AG09309 (cell line): ENCODE measurements at regions not wholly inside any gene's neighbourhood (a gene's known extent, or its start where the extent isn't known, plus 50 kb on each side); places are given as distances from the start of the nearest gene placed in this dataset.

Experiments used
- DNase-seq: peaks from one replicate; pipeline ENCODE4 v3.0.0-alpha.2; 2010; ENCODE audit warnings: low read depth
- H3K4me3 ChIP-seq: 2 replicates; pipeline ENCODE4 v1.5.1; 2011; ENCODE audit warnings: mild to moderate bottlenecking, low read depth, low read length, moderate library complexity; ENCODE audit not compliant: control insufficient read depth
- TF ChIP-seq, protein P1 (sequence below): IDR thresholded peaks from 2 replicates; pipeline ENCODE4 v1.5.1; 2011; ENCODE audit warnings: mild to moderate bottlenecking, low read depth, low read length, inconsistent platforms; ENCODE audit not compliant: insufficient read depth, control insufficient read depth; ENCODE audit errors: missing control alignments

DNA sequence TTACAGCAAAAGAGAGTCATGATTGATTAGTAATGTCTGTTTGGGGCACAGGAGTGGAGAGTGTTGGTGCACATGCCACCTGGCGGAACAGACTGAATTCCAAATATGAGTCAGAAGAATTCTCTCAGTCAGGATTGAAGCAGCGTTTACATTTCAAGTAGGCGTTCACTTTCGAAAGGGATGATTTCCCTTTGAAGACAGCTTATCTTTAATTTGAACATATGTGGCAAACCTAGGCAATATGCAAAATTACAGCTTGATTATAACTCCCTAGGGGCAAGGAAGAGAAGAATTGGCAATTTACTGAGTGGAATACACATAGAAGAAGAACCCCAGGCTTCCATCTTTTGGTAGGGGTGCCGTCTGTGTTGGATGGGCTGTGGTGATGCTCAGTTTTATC is 235.8 kb downstream of the HAPSTR1 start:
- TF ChIP-seq, protein P1, sequence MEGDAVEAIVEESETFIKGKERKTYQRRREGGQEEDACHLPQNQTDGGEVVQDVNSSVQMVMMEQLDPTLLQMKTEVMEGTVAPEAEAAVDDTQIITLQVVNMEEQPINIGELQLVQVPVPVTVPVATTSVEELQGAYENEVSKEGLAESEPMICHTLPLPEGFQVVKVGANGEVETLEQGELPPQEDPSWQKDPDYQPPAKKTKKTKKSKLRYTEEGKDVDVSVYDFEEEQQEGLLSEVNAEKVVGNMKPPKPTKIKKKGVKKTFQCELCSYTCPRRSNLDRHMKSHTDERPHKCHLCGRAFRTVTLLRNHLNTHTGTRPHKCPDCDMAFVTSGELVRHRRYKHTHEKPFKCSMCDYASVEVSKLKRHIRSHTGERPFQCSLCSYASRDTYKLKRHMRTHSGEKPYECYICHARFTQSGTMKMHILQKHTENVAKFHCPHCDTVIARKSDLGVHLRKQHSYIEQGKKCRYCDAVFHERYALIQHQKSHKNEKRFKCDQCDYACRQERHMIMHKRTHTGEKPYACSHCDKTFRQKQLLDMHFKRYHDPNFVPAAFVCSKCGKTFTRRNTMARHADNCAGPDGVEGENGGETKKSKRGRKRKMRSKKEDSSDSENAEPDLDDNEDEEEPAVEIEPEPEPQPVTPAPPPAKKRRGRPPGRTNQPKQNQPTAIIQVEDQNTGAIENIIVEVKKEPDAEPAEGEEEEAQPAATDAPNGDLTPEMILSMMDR: no peak
- H3K4me3 ChIP-seq: no peak overlapping the region
- no peak for DNase-seq

DNA sequence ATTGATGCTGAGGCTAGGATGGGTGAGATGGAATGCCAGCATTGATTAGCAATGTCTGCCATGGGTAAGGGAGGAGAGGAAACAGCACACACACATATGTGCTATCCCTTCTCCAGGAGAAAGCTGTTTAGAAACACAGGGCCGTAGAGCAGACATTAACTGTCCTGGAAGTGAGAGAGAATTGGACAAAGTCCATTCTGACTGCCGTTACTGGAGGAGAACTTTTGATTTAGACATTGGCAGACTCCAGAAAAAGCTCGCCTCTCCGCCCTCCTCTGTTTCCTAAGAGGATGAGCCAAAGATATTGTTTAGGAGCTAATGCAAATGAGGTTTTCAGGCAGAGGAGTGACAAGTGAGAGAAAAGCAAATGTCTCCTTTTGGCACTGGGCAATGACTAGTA is 237.0 kb downstream of the HAPSTR1 start:
- no peak for DNase-seq
- no peak overlapping the region for H3K4me3 ChIP-seq
- TF ChIP-seq, protein P1: no peak

DNA sequence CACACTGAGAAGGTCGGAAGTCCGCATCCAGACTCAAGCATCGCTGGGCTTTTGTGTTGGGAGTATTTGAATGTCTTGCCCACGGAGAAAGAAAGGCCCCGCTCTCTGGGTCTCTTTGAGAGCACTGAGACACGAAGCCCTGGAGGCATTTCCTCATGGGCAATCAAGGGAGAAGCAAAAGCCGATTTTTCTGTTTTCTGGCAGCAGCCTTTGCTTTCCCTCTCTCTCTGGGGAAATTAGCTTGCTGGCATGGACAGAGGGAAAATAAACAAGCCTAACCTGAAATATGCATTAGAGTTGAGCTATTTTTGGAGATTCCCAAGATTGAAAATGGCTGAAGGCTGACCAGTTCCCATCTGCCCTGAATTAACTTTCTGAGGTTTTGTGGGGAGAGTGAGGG is 238.7 kb downstream of the HAPSTR1 start:
- TF ChIP-seq, protein P1: no peak

DNA sequence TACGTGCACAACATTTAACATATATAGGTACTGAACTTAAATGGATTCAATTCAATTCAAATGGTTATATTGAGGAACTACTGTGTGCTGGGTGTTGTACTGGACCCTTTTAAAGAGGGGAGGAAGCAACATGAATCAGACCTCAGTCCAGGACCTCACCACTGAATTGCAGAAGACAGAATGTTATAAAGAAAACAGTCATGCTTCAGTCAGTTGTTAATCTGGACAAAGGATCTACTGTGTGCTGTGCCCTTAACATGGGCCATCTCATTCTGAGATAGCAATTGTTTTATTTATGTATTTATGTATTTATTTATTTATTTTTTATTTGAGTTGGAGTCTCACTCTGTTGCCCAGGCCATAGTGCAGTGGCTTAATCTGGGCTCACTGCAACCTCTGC is 240.1 kb downstream of the HAPSTR1 start:
- H3K4me3 ChIP-seq: no peak overlapping the region
- no peak for DNase-seq
- TF ChIP-seq, protein P1: no peak

More for the DNA sequence above, 238.7 kb downstream of the HAPSTR1 start:
- no peak overlapping the region for H3K4me3 ChIP-seq
- DNase-seq: no peak

DNA sequence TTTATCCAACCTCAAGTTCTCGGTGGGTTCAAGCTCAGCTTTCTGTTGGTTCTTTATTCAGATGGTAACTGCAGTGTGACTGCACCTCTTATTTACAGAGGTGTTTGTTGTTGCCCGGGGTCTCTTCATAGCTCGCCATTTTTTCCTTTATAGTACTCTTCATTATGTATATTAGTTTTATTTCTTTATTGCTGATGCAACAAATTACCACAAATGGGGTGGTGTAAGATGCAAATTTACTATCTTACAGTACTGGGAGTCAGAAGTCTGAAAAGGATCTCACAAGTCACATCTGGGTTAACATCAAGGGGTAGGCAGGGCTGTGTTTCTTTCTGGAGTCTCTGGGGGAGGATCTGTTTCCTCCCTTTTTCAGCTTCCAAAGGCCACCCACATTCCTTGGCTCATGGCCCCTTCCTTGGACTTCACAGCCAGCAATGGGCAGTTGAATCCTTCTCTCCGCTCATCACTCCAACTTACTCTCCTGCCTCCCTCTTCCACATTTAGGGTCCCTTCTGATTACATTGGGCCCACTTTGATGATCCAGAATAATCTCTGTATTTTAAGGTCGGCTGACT is 241.2 kb downstream of the HAPSTR1 start:
- TF ChIP-seq, protein P1: no peak
- DNase-seq: no peak

DNA sequence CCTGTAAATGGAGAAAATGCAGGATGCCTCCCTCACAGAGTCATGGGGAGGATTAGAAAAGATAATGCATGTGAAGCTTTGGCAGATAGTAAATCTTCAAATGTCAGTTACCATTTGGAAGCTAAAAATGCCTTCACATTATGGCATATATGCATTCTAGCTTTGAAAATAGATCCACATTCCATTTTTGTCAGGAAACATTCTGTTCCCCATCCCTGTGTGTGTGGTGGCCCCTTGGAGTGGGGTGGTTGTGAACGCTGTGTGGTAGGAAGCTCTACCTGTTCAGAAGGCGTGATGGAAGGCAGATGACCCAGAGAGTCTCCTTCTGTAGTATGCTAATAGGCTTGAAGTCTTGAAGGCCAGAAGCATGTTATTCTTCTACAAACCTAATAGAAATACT is 242.0 kb downstream of the HAPSTR1 start:
- TF ChIP-seq, protein P1: no peak
- DNase-seq: no peak
- H3K4me3 ChIP-seq: no peak overlapping the region

More for the DNA sequence above, 241.2 kb downstream of the HAPSTR1 start:
- H3K4me3 ChIP-seq: no peak overlapping the region

DNA sequence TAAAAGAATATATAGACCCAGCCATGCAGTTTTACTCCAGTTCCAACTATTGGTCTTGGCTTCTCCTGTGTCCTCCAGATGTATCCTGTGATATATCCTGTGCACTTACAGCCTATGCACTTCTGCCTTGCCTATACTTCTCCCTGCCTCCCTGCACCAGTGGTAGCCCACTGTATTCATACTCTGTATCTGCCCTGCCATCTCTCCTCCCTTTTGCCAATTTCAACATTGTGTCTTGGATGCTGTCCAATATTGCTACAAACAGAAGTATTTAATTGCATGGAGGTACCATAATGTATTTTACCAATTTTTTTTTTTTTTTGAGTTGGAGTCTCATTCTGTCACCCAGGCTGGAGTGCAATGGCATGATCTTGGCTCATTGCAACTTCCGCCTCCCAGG is 242.7 kb downstream of the HAPSTR1 start:
- no peak for DNase-seq
- TF ChIP-seq, protein P1: no peak
- H3K4me3 ChIP-seq: no peak overlapping the region
